Activated T-cell treated with anti-CD3 and anti-CD28 coated beads for 24 hours (primary cell): ENCODE measurements at regions not wholly inside any gene's neighbourhood (a gene's known extent, or its start where the extent isn't known, plus 50 kb on each side); places are given as distances from the start of the nearest gene placed in this dataset.
"Not testable (repeated sequence)": the region's sequence is repeated elsewhere in the genome, so short reads cannot be mapped to it uniquely, and the experiment has no call there.

Source experiments
- DNase-seq: peaks from one replicate; pipeline ENCODE4 v3.0.0-alpha.2; 2020; ENCODE audit warnings: low read depth

GRCh38 chr11:129503646-129504045 is 128.0 kb downstream of the BARX2 start:
- no peak for DNase-seq

GRCh38 chr11:129505266-129505665 is 129.6 kb downstream of the BARX2 start:
- DNase-seq: no peak

DNA sequence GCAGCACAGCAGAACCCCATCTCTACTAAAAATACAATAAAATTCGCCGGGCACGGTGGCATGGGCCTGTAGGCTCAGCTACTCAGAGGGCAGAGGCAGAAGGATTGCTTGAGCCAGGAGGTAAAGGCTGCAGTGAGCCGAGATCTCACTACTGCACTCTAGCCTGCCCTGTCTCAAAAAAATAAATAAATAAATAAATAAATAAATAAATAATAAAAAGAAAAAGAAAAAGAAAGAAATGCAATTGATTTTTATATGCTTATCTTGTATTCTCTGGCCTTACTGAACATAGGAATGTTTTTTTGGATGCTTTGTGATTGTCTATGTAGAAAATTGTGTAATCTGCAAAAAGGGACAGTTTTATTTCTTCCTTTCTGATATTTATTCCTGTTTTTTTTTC is 132.5 kb downstream of the BARX2 start:
- DNase-seq: no peak

- no peak for DNase-seq
These were observed 152.6 kb downstream of the BARX2 start for GRCh38 chr11:129528296-129528695.

DNA sequence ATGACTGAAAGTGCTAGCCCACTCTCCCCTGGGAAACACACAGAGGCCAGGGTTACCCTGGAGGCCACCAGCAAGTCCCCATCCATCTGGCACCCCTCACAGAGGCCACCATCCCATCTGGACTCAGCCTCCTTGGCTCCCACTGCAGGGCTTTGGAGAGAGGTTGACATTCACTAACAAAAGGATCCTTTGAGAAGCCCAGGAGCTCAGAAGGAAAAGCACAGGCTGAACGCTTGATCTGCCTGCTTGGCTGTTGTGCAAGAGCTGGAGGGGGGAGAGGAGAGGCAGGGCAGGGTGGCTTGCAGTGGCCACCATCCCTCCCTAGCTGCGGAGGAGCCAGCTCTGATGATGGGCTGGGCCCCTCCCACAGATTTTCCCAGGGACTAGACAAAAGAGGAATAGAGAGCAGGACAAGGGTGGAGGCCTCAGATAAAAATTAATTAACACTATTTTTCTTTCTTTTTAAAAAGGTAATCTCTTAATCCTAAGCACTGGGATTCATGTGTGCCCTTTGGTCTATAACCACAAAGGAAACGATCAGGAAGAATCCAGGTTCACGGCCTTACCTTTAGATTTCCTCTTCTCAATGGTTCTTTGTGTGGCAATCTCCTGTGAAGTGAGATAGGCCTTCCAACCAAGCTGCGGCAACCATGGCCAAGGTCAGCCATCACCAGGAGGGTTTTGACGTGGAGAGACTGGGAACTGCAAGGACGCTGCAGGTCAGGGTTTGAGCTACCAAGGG is 154.7 kb downstream of the BARX2 start:
- DNase-seq: no peak

DNA sequence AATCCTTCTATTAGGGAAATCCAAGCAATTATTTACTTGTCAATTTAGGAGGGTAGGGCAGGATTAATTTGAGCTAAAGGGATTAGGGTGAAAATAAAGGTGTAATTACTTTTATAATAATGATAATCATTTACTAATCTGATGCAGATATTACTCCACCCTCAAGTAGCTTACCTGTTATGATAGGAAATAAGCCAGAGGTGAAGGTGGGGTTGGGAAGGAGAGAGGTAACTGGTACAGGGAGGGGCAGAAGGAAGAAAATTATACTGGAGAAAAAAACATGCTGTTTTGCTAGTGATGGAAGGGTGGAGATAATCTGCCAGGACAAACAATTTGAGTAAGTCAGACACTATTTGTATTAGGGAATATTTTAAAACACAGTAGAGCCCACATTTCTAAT is 157.7 kb downstream of the BARX2 start:
- DNase-seq: no peak

- no peak for DNase-seq
These were observed 160.7 kb downstream of the BARX2 start for GRCh38 chr11:129536338-129536737.

- no peak for DNase-seq
These were observed 162.7 kb downstream of the BARX2 start for GRCh38 chr11:129538323-129538722.

GRCh38 chr11:129543515-129544290 is 168.1 kb downstream of the BARX2 start:
- DNase-seq: no peak

GRCh38 chr11:129544691-129545090 is 169.0 kb downstream of the BARX2 start:
- DNase-seq: no peak

DNA sequence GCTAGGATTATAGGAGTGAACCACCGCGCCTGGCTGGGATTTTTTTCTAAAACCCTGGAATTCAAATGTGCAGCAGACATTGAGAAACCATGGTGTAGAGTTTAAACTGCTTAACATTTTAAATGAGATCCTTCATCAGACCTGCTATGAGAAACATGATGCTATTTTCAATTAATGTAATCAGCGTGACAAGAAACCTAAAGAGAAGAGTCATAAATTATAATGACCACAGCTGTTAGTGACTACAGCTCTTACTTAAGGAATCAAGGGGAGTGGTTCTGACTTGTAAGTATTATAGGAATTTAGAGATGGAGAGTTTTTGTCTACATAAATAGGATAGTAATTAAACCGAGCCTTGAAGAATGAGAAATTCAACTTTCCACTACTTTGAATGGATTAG is 170.6 kb downstream of the BARX2 start:
- no peak for DNase-seq

- no peak for DNase-seq
These were observed 181.8 kb downstream of the BARX2 start for GRCh38 chr11:129557421-129557820.

GRCh38 chr11:129569007-129569406 is 193.4 kb downstream of the BARX2 start:
- no peak for DNase-seq

GRCh38 chr11:129572667-129573066 is 197.0 kb downstream of the BARX2 start:
- DNase-seq: not testable (repeated sequence)

DNA sequence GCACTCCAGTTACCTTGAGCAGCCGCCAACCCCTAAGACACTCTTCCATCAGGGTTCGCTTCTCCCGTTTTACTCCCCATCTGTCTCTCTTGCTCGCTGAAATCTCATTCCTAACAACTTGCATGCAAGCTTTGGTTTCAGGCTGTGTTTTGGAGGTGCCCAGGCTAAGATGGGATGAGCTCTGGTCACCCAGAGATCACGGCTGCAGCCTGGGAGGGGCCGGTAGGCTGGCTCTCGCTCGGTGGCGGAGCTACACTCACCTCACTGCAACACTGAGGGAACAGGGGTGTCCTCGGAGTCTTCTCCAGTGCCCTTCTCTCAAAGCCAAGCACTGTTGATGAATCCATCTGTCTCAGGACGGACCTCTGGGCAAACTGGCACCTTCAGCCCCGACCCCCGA is 197.5 kb downstream of the BARX2 start:
- DNase-seq: no peak

DNA sequence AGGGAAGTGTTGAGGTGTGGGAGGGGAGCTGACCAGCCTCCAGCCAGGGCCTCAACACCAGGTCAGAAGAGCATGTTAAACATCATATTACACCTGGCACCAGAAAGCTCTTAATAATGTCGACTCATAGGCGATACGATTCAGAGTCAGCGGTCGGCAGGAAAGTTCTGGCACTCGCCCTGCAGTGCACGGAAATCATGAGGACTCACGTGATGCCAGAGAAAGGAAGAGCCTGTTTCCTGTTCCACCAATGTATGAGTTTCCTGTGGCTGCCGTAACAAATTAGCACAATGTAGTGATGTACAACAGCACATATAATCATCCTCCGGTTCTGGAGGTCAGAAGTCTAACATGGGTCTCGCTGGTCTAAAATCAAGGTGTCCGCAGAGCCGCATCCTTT is 198.8 kb downstream of the BARX2 start:
- no peak for DNase-seq

DNA sequence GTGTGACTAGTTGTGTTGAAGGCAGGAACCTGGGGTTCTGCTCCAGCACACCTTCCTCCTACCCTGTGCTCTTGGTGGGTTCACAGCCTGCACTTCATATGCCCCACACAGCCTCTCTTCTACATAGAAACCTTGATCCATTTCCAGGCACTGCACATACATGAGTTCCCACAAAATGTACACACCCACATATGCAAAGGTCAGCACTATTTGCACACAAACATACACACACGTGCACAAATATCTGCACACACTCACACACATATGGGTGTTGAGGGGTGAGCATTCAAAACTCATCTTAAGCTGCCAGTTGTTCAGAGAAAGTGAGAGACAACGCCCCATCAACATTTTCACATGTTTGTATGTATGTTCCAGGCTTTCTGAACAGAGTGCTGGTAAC is 201.0 kb downstream of the BARX2 start:
- DNase-seq: no peak

DNA sequence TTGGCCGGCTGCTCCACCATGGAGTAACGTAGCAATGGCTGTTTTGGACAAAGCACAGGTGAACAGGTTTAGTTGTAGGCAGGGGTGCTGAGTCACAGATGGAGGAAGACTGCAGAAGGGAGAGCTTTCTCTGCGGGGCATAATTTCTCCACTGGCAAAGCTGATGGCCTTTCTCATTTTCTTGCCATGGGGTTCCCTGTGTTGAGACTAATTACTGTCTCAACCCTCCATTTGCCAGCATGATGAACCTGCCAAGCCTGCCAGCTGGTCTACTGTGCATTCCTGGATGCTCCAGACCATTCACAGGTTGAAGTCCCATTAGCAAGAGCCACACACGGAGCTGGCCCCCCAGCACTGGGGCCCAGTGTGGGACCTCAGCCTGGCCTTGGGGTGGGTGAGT is 202.4 kb downstream of the BARX2 start:
- DNase-seq: no peak

- no peak for DNase-seq
These were observed 204.6 kb downstream of the BARX2 start for GRCh38 chr11:129580278-129580677.

- no peak for DNase-seq
These were observed 208.7 kb downstream of the BARX2 start for GRCh38 chr11:129584316-129584715.

- no peak for DNase-seq
These were observed 213.7 kb downstream of the BARX2 start for GRCh38 chr11:129589190-129589860.

GRCh38 chr11:129590030-129590752 is 214.5 kb downstream of the BARX2 start:
- DNase-seq: no peak
